Spleen (tissue), 7 donors: ENCODE measurements at regions not wholly inside any gene's neighbourhood (a gene's known extent, or its start where the extent isn't known, plus 50 kb on each side); places are given as distances from the start of the nearest gene placed in this dataset.

Experiments used
- CTCF ChIP-seq, 11 experiments: fragments of 200-600 bp in 7 of 11; fragments of 450-650 bp in 4 of 11; sonication (generic) in 4 of 11; IDR thresholded peaks in 8 of 11; conservative IDR thresholded peaks in 3 of 11; 1 replicate in 7 of 11; 2 replicates in 4 of 11; pipeline versions ENCODE4 v1.4.0 to v1.8.0; 2016 to 2021; ENCODE audit warnings: antibody characterized with exemption in 11 of 11, inconsistent platforms in 4 of 11, mild to moderate bottlenecking in 1 of 11
- POLR2A ChIP-seq, 3 donors: fragments of 450-650 bp; IDR thresholded peaks; one replicate each; pipeline ENCODE4 v1.5.1; 2017; ENCODE audit warnings: antibody characterized with exemption in 3 of 3, mild to moderate bottlenecking in 1 of 3
- donor health status: DM: no; HTN: no; CAD: no; lungs with moderate emphysema.
- donor health status: DM: no; HTN: no; CAD: no.
- donor health status: DM: no; HTN: no; CAD: no.

- no peak for TF ChIP-seq CTCF (IDR thresholded peaks at IDR 0.05 in 8 of 11, conservative IDR thresholded peaks at IDR 0.05 in 3 of 11)
- TF ChIP-seq POLR2A (IDR thresholded peaks at IDR 0.05): no peak
Observed at GRCh38 chr9:109862452-109862851, 82.5 kb downstream of the PALM2AKAP2 start.
